HG03520 (cell line): ENCODE measurements at regions not wholly inside any gene's neighbourhood (a gene's known extent, or its start where the extent isn't known, plus 50 kb on each side); places are given as distances from the start of the nearest gene placed in this dataset.
A peak's percentile ranks its signal among the peaks of the same experiment; 100 is the strongest.

Source experiments
- ATAC-seq: cut with Tn5 transposase; IDR thresholded peaks from one replicate; pipeline ENCODE4 v1.9.1; 2021; ENCODE audit warnings: mild to moderate bottlenecking, moderate library complexity; ENCODE audit not compliant: unreplicated experiment

GRCh38 chr10:108411206-108411605 lies 1246.7 kb upstream of the SORCS1 start:
- no peak for ATAC-seq

GRCh38 chr10:108410236-108410635 lies 1245.7 kb upstream of the SORCS1 start:
- ATAC-seq = no peak

GRCh38 chr10:108409306-108409705 lies 1244.8 kb upstream of the SORCS1 start:
- no peak for ATAC-seq

GRCh38 chr10:108404155-108404554 lies 1239.6 kb upstream of the SORCS1 start:
- ATAC-seq = no peak

- ATAC-seq = no peak
These were observed 1235.0 kb upstream of the SORCS1 start for GRCh38 chr10:108399465-108399864.

- no peak for ATAC-seq
These were observed 1228.6 kb upstream of the SORCS1 start for GRCh38 chr10:108393089-108393488.

GRCh38 chr10:108392286-108392685 lies 1227.8 kb upstream of the SORCS1 start:
- no peak for ATAC-seq

- no peak for ATAC-seq
These were observed 1224.2 kb upstream of the SORCS1 start for GRCh38 chr10:108388706-108389105.

GRCh38 chr10:108385963-108386362 lies 1221.5 kb upstream of the SORCS1 start:
- no peak for ATAC-seq

- ATAC-seq = no peak
These were observed 1219.9 kb upstream of the SORCS1 start for GRCh38 chr10:108384378-108384777.

- no peak for ATAC-seq
These were observed 1214.3 kb upstream of the SORCS1 start for GRCh38 chr10:108378779-108379178.

GRCh38 chr10:108375691-108376090 lies 1211.2 kb upstream of the SORCS1 start:
- ATAC-seq = no peak

- ATAC-seq = no peak
These were observed 1210.5 kb upstream of the SORCS1 start for GRCh38 chr10:108374991-108375390.

- no peak for ATAC-seq
These were observed 1201.0 kb upstream of the SORCS1 start for GRCh38 chr10:108365541-108365940.

- no peak for ATAC-seq
These were observed 1199.1 kb upstream of the SORCS1 start for GRCh38 chr10:108363576-108363975.

- no peak for ATAC-seq
These were observed 1198.5 kb upstream of the SORCS1 start for GRCh38 chr10:108362961-108363360.

- no peak for ATAC-seq
These were observed 1197.8 kb upstream of the SORCS1 start for GRCh38 chr10:108362296-108362695.

GRCh38 chr10:108360187-108360586 lies 1195.7 kb upstream of the SORCS1 start:
- no peak for ATAC-seq

GRCh38 chr10:108358912-108359311 lies 1194.4 kb upstream of the SORCS1 start:
- peak; percentile 74 for ATAC-seq

GRCh38 chr10:108352771-108353170 lies 1188.3 kb upstream of the SORCS1 start:
- ATAC-seq = no peak

GRCh38 chr10:108348215-108348614 lies 1183.7 kb upstream of the SORCS1 start:
- ATAC-seq = no peak

GRCh38 chr10:108346066-108346465 lies 1181.6 kb upstream of the SORCS1 start:
- no peak for ATAC-seq

- ATAC-seq = no peak
These were observed 1173.6 kb upstream of the SORCS1 start for GRCh38 chr10:108338146-108338545.

- ATAC-seq = no peak
These were observed 1172.3 kb upstream of the SORCS1 start for GRCh38 chr10:108336836-108337235.
